ENCODE measurements at regions not wholly inside any gene's neighbourhood (a gene's known extent, or its start where the extent isn't known, plus 50 kb on each side); places are given as distances from the start of the nearest gene placed in this dataset.
"Not testable (repeated sequence)": the region's sequence is repeated elsewhere in the genome, so short reads cannot be mapped to it uniquely, and the experiment has no call there.

DNA sequence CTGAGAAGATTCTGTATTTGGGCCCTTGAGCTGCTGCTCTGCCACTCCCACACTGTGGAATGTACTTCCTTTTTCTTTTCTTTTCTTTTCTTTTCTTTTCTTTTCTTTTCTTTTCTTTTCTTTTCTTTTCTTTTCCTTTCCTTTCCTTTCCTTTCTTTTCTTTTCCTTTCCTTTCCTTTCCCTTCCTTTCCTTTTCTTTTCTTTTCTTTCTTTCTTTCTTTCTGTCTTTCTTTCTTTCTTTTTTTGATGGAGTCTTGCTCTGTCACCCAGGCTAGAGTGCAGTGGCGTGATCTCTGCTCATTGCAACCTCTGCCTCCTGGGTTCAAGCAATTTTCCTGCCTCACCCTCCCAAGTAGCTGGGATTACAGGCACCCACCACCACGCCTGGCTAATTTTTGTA is 89.8 kb downstream of the DNAAF6 start:
- DNase-seq (ENCODE audit: extremely low read depth in 1 of 11, low read depth in 9 of 11, low spot score in 4 of 11) = not testable (repeated sequence)

- DNase-seq (ENCODE audit: extremely low read depth in 1 of 11, low read depth in 9 of 11, low spot score in 4 of 11) = no peak
Measured at GRCh38 chrX:107298276-107298675, 91.9 kb downstream of the DNAAF6 start.

DNA sequence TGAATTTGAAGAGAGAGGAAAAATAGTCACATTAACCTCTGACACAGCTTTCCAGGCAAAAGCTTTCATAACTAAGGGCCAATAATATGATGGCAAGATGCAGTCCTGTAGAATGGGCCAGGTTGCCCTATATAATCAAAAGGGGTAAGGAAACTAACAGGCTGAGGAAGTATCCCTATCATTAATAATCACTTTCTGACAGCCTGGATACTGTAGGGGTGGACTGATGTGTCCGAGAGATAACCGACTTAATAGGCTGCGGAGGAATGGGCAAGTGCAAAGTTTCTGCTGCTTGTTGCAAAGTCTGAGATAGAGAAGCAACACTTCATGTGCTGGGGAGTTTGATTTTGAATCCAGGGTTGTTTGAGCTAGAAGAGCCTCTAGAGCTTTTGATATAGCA is 94.8 kb downstream of the DNAAF6 start:
- DNase-seq (ENCODE audit: extremely low read depth in 1 of 11, low read depth in 9 of 11, low spot score in 4 of 11) = no peak

GRCh38 chrX:107304141-107304540 is 97.7 kb downstream of the DNAAF6 start:
- DNase-seq (ENCODE audit: extremely low read depth in 1 of 11, low read depth in 9 of 11, low spot score in 4 of 11) = no peak

GRCh38 chrX:107323786-107324492 is 117.5 kb downstream of the DNAAF6 start:
- no peak for DNase-seq (ENCODE audit: extremely low read depth in 1 of 11, low read depth in 9 of 11, low spot score in 4 of 11)

- DNase-seq (ENCODE audit: extremely low read depth in 1 of 11, low read depth in 9 of 11, low spot score in 4 of 11) = peak; percentile 5 to 49 (median 30)
Measured at GRCh38 chrX:107324493-107325310, 118.3 kb downstream of the DNAAF6 start.

- DNase-seq (ENCODE audit: extremely low read depth in 1 of 11, low read depth in 9 of 11, low spot score in 4 of 11) = no peak
Measured at GRCh38 chrX:107325467-107325866, 119.1 kb downstream of the DNAAF6 start.

DNA sequence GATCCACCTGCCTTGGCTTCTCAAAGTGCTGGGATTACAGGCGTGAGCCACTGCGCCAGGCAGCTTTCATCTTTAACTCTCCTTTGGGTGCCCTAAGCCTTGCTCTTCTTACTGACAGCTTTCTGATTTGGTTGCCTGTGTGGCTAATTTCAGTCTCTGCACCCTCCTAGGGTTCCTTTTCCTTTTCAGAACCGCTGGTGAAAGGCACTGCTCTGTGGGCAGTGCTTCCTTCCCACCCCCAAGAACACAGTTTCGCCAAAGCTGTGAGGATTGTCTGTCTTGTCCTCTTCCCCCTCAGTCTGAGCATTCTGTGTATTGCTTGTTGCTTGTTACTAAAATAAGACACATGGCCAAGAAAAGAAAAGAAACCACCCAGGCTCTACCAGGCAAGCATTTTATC is 101.4 kb upstream of the FRMPD3 start:
- DNase-seq (ENCODE audit: extremely low read depth in 1 of 11, low read depth in 9 of 11, low spot score in 4 of 11) = no peak

DNA sequence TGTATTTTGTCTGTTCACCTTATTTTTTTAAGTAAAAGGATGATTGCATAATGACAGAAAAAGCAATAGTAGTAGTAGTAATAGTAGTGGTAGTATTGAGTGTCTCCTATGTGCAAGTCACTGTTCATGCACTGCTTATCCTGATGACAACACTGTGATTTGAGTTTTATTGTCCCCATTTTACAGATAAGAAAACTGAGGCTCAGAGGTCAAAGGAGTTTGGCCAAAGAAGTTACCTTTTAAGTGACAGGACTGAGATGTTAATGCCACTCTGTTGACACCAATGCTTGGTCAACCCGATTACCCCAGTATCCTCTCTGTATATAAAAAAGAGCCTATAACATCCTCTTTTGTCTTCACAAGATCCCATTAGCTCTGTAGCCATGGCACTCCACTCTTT is 100.5 kb upstream of the FRMPD3 start:
- DNase-seq (ENCODE audit: extremely low read depth in 1 of 11, low read depth in 9 of 11, low spot score in 4 of 11) = no peak

- DNase-seq (ENCODE audit: extremely low read depth in 1 of 11, low read depth in 9 of 11, low spot score in 4 of 11) = no peak
Measured at GRCh38 chrX:107355533-107355932, 93.9 kb upstream of the FRMPD3 start.

DNA sequence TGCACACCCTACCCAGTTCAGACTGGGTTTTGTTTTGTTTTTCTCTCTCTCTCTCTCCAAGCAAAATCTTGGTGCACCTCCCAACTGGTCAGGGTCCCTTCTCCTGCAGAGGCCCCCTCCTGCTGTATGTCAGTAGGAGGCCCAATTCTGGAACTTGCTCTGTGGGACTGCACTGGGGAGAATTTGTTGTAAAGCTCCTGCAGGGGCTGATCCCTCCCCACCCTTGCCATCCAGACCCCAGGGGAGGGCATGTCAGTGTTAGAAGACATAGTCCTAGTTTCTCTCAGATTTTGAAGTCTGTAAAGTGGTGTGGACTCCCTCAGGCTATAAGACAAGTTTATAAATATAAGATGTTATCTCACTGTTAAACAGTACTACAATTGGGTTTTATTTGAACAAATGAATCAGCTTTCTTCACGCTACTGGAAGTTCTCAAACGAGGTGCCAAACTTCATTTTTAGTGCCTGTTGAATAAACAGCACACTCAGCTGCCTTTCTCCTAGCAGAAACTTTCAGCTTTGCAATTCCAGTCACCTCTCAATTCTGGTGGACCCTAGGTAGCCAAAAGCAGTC is 88.6 kb upstream of the FRMPD3 start:
- DNase-seq (ENCODE audit: extremely low read depth in 1 of 11, low read depth in 9 of 11, low spot score in 4 of 11) = no peak

DNA sequence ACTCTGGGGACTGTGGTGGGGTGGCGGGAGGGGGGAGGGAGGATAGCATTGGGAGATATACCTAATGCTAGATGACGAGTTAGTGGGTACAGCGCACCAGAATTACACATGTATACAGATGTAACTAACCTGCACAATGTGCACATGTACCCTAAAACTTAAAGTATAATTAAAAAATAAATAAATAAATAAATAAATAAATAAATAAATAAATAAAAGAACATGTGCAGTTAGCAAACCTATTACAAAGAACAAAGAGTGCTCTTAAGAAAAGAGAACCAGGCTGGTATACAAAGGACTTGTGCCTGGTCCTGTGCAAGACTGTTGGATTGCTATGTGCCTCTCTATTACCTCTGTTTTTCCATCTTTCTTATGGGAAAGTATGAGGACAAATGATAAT is 79.3 kb upstream of the FRMPD3 start:
- DNase-seq (ENCODE audit: extremely low read depth in 1 of 11, low read depth in 9 of 11, low spot score in 4 of 11) = not testable (repeated sequence)

DNA sequence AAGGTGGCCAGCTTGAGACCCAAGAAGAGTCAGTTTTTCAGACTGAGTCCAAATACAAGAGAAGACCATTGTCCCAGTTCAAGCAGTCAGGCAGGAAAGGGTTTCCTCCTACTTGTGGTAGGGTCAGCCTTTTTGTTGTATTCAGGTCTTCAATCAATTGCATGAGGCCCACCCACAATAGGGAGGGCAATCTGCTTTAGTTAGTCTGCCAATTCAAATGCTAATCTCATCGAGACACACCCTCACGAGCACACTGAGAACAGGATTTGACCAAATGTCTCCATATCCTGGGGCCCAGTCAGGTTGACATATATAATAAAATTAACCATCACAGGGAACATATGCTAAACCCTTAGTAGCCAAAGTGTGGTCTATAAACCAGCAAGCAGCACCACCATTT is 75.3 kb upstream of the FRMPD3 start:
- no peak for DNase-seq (ENCODE audit: extremely low read depth in 1 of 11, low read depth in 9 of 11, low spot score in 4 of 11)

GRCh38 chrX:107374831-107375230 is 74.6 kb upstream of the FRMPD3 start:
- no peak for DNase-seq (ENCODE audit: extremely low read depth in 1 of 11, low read depth in 9 of 11, low spot score in 4 of 11)

DNA sequence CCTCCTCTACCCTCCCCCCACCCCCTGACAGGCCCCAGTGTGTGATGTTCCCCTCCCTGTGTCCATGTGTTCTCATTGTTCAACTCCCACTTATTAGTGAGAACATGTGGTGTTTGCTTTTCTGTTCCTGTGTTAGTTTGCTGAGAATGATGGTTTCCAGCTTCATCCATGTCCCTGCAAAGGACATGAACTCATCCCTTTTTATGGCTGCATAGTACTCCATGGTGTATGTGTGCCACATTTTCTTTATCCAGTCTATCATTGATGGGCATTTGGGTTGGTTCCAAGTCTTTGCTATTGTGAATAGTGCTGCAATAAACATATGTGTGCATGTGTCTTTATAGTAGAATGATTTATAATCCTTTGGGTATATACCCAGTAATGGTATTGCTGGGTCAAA is 73.3 kb upstream of the FRMPD3 start:
- not testable (repeated sequence) for DNase-seq (ENCODE audit: extremely low read depth in 1 of 11, low read depth in 9 of 11, low spot score in 4 of 11)

DNA sequence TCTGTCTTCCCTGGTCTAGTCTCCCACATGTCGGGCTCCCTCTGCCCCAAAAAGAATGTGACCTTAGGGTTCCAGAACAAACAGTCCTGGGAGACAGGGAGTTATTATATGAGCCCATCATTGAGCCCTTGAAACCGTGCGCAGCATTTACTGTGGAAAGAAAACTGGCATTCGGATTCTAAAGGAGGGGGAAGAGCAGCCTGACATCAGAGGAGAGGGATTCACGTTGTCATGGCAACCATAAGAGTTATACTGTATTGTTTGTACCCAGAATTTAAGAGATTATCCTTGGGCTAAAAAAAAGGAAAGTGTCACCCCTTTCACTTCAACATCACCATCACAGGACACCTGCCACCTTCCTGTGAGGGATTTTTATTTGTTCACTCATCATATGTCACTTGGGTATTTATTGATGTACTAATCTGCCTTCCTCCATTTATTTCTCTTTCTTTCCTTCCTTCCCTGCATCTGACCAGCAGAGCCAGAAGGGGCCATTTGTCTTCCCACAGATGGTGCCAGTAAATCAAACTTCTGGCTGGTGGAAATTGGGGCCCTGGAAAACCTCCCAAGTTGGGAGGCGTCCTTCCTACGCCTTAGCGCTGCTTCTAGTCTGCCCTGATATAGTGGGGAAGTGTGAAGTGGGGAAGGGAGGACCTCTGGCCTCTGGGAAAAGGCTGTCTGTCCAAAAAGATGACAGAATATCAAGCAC is 64.9 kb upstream of the FRMPD3 start:
- DNase-seq (ENCODE audit: extremely low read depth in 1 of 11, low read depth in 9 of 11, low spot score in 4 of 11) = no peak

- DNase-seq (ENCODE audit: extremely low read depth in 1 of 11, low read depth in 9 of 11, low spot score in 4 of 11) = no peak
Measured at GRCh38 chrX:107389726-107390125, 59.7 kb upstream of the FRMPD3 start.

DNA sequence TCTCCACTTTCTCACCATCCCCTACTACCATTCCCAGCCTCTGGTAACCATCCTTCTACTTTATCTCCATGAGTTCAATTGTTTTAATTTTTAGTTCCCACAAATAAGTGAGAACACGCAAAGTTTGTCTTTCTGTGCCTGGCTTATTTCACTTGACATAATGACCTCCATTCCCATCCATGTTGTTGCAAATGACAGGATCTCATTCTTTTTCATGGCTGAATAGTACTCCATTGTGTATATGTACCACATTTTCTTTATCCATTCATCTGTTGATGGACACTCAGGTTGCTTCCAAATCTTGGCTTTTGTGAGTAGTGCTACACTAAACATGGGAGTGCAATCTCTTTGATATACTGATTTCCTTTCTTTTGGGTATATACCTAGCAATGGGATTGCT is 55.8 kb upstream of the FRMPD3 start:
- DNase-seq (ENCODE audit: extremely low read depth in 1 of 11, low read depth in 9 of 11, low spot score in 4 of 11) = not testable (repeated sequence)

- no peak for DNase-seq (ENCODE audit: extremely low read depth in 1 of 11, low read depth in 9 of 11, low spot score in 4 of 11)
Measured at GRCh38 chrX:107396235-107396634, 53.2 kb upstream of the FRMPD3 start.

GRCh38 chrX:107396783-107397182 is 52.7 kb upstream of the FRMPD3 start:
- DNase-seq (ENCODE audit: extremely low read depth in 1 of 11, low read depth in 9 of 11, low spot score in 4 of 11) = no peak

All from renal cortex interstitium (tissue), 11 donors.